Right renal cortex interstitium (tissue), 3 donors: ENCODE measurements at regions not wholly inside any gene's neighbourhood (a gene's known extent, or its start where the extent isn't known, plus 50 kb on each side); places are given as distances from the start of the nearest gene placed in this dataset.
"Not testable (repeated sequence)": the region's sequence is repeated elsewhere in the genome, so short reads cannot be mapped to it uniquely, and the experiment has no call there.

Source experiments
- DNase-seq, 3 donors: peaks; one replicate each; pipeline ENCODE4 v3.0.0-alpha.2; 2013; ENCODE audit warnings: low read depth in 3 of 3, low spot score in 2 of 3

- no peak for DNase-seq
Observed at GRCh38 chr4:108416831-108417230, 203.5 kb upstream of the RPL34 start.

- DNase-seq = no peak
Observed at GRCh38 chr4:108415389-108415788, 205.0 kb upstream of the RPL34 start.

- no peak for DNase-seq
Observed at GRCh38 chr4:108411836-108412235, 208.5 kb upstream of the RPL34 start.

GRCh38 chr4:108409691-108410090 lies 210.7 kb upstream of the RPL34 start:
- not testable (repeated sequence) for DNase-seq

- no peak for DNase-seq
Observed at GRCh38 chr4:108405586-108405985, 214.8 kb upstream of the RPL34 start.

GRCh38 chr4:108400309-108400708 lies 220.1 kb upstream of the RPL34 start:
- DNase-seq = no peak

GRCh38 chr4:108399610-108400265 lies 220.6 kb upstream of the RPL34 start:
- DNase-seq = no peak

- no peak for DNase-seq
Observed at GRCh38 chr4:108398836-108399235, 221.5 kb upstream of the RPL34 start.

- DNase-seq = no peak
Observed at GRCh38 chr4:108398316-108398715, 222.1 kb upstream of the RPL34 start.

- DNase-seq = no peak
Observed at GRCh38 chr4:108397850-108398249, 222.5 kb upstream of the RPL34 start.

GRCh38 chr4:108396900-108397497 lies 223.4 kb upstream of the RPL34 start:
- no peak for DNase-seq

GRCh38 chr4:108395786-108396185 lies 224.6 kb upstream of the RPL34 start:
- no peak for DNase-seq

GRCh38 chr4:108393890-108394472 lies 225.2 kb upstream of the LEF1 start:
- DNase-seq = no peak

- DNase-seq = no peak
Observed at GRCh38 chr4:108391701-108392455, 223.1 kb upstream of the LEF1 start.

- DNase-seq = no peak
Observed at GRCh38 chr4:108385076-108385475, 216.3 kb upstream of the LEF1 start.

- no peak for DNase-seq
Observed at GRCh38 chr4:108384544-108384943, 215.8 kb upstream of the LEF1 start.

- DNase-seq = no peak
Observed at GRCh38 chr4:108383157-108383556, 214.4 kb upstream of the LEF1 start.

- DNase-seq = no peak
Observed at GRCh38 chr4:108382751-108383150, 214.0 kb upstream of the LEF1 start.

- no peak for DNase-seq
Observed at GRCh38 chr4:108378164-108378563, 209.4 kb upstream of the LEF1 start.

GRCh38 chr4:108377021-108377420 lies 208.3 kb upstream of the LEF1 start:
- no peak for DNase-seq

- no peak for DNase-seq
Observed at GRCh38 chr4:108375434-108375833, 206.7 kb upstream of the LEF1 start.

GRCh38 chr4:108372681-108373080 lies 203.9 kb upstream of the LEF1 start:
- DNase-seq = no peak
